ENCODE measurements at regions not wholly inside any gene's neighbourhood (a gene's known extent, or its start where the extent isn't known, plus 50 kb on each side); places are given as distances from the start of the nearest gene placed in this dataset.

- Histone ChIP-seq H3K9me3 (ENCODE audit: low read length) (no peaks in the 10 kb centered on the region), H3K27ac (ENCODE audit: low read length) (no peak overlapping the region), H3K4me2 (ENCODE audit: low read length) (no peak overlapping the region), H3K79me2 (replicated peaks; ENCODE audit: insufficient read depth, low read length) (no peaks in the 10 kb centered on the region), H3K36me3 (ENCODE audit: insufficient read depth, low read length) (no peaks in the 10 kb centered on the region), H3K27me3 (ENCODE audit: insufficient read depth, low read depth, low read length) (no peaks in the 10 kb centered on the region), H4K20me1 (ENCODE audit: insufficient read depth) (no peaks in the 10 kb centered on the region), H3K9ac (ENCODE audit: low read length) (no peak overlapping the region), H3K4me3 (ENCODE audit: low read length) (no peak overlapping the region), H2AFZ (ENCODE audit: low read depth, low read length) (no peak overlapping the region), H3F3A (ENCODE audit: insufficient read depth, low read length, poor library complexity, severe bottlenecking) (no peaks in the 10 kb centered on the region), H3K9me2 (ENCODE audit: insufficient read depth, low read length) (no peaks in the 10 kb centered on the region)
- TF ChIP-seq TAF1 (IDR thresholded peaks at IDR 0.05; ENCODE audit: low read depth) (no peak), RAD21 (conservative IDR thresholded peaks at IDR 0.05) (no peak), REST (IDR thresholded peaks at IDR 0.05; ENCODE audit: borderline replicate concordance) (no peak), SMC3 (conservative IDR thresholded peaks at IDR 0.05; ENCODE audit: poor library complexity) (no peak), MXI1 (conservative IDR thresholded peaks at IDR 0.05; ENCODE audit: poor library complexity, severe bottlenecking) (no peak), POLR2AphosphoS5 (IDR thresholded peaks at IDR 0.05) (no peak), EP300 (conservative IDR thresholded peaks at IDR 0.05; ENCODE audit: poor library complexity, severe bottlenecking) (no peak), EZH2 (IDR thresholded peaks at IDR 0.05; ENCODE audit: borderline replicate concordance, insufficient read depth, low read length, poor library complexity, severe bottlenecking) (no peak)
- TF ChIP-seq, protein P1, sequence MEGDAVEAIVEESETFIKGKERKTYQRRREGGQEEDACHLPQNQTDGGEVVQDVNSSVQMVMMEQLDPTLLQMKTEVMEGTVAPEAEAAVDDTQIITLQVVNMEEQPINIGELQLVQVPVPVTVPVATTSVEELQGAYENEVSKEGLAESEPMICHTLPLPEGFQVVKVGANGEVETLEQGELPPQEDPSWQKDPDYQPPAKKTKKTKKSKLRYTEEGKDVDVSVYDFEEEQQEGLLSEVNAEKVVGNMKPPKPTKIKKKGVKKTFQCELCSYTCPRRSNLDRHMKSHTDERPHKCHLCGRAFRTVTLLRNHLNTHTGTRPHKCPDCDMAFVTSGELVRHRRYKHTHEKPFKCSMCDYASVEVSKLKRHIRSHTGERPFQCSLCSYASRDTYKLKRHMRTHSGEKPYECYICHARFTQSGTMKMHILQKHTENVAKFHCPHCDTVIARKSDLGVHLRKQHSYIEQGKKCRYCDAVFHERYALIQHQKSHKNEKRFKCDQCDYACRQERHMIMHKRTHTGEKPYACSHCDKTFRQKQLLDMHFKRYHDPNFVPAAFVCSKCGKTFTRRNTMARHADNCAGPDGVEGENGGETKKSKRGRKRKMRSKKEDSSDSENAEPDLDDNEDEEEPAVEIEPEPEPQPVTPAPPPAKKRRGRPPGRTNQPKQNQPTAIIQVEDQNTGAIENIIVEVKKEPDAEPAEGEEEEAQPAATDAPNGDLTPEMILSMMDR (IDR thresholded peaks at IDR 0.05; ENCODE audit: poor library complexity, severe bottlenecking) = no peak
Measured at GRCh38 chr17:13833921-13834320, 232.2 kb upstream of the HS3ST3A1 start.

DNA sequence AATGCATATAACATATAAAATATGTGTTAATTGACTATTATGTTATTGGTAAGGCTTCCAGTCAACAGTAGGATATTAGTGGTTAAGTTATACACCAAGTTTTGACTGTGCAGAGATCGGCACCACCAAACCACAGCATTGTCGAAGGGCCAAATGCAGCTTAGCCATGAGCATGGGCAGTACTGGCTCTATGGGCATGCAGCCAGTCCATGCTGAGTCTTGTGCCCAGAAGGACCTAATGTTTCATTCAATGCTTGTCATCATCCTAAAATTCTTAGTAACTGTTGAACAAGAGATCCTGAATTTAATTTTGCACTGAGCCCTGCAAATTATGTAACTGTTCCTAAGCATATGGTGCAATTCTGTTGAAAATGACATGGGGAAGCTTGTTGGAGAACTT, 233.4 kb upstream of the HS3ST3A1 start:
- H3K27me3 ChIP-seq (ENCODE audit: insufficient read depth, low read depth, low read length) = no peaks in the 10 kb centered on the region
- no peaks in the 10 kb centered on the region for H3K9me2 ChIP-seq (ENCODE audit: insufficient read depth, low read length)
- no peaks in the 10 kb centered on the region for H3K79me2 ChIP-seq (replicated peaks; ENCODE audit: insufficient read depth, low read length)
- H3K27ac ChIP-seq (ENCODE audit: low read length) = no peak overlapping the region
- no peaks in the 10 kb centered on the region for H3K9me3 ChIP-seq (ENCODE audit: low read length)
- H3K4me3 ChIP-seq (ENCODE audit: low read length) = no peak overlapping the region
- no peaks in the 10 kb centered on the region for H3F3A ChIP-seq (ENCODE audit: insufficient read depth, low read length, poor library complexity, severe bottlenecking)
- no peak overlapping the region for H3K4me2 ChIP-seq (ENCODE audit: low read length)
- TF ChIP-seq EZH2 (IDR thresholded peaks at IDR 0.05; ENCODE audit: borderline replicate concordance, insufficient read depth, low read length, poor library complexity, severe bottlenecking) (no peak), EP300 (conservative IDR thresholded peaks at IDR 0.05; ENCODE audit: poor library complexity, severe bottlenecking) (no peak), REST (IDR thresholded peaks at IDR 0.05; ENCODE audit: borderline replicate concordance) (no peak), RAD21 (conservative IDR thresholded peaks at IDR 0.05) (no peak), SMC3 (conservative IDR thresholded peaks at IDR 0.05; ENCODE audit: poor library complexity) (no peak), POLR2AphosphoS5 (IDR thresholded peaks at IDR 0.05) (no peak), MXI1 (conservative IDR thresholded peaks at IDR 0.05; ENCODE audit: poor library complexity, severe bottlenecking) (no peak), TAF1 (IDR thresholded peaks at IDR 0.05; ENCODE audit: low read depth) (no peak)
- TF ChIP-seq, protein P1 (IDR thresholded peaks at IDR 0.05; ENCODE audit: poor library complexity, severe bottlenecking) = no peak
- H3K9ac ChIP-seq (ENCODE audit: low read length) = no peak overlapping the region
- no peaks in the 10 kb centered on the region for H4K20me1 ChIP-seq (ENCODE audit: insufficient read depth)
- H3K36me3 ChIP-seq (ENCODE audit: insufficient read depth, low read length) = no peaks in the 10 kb centered on the region
- H2AFZ ChIP-seq (ENCODE audit: low read depth, low read length) = no peak overlapping the region
